ENCODE measurements at regions not wholly inside any gene's neighbourhood (a gene's known extent, or its start where the extent isn't known, plus 50 kb on each side); places are given as distances from the start of the nearest gene placed in this dataset.

DNA sequence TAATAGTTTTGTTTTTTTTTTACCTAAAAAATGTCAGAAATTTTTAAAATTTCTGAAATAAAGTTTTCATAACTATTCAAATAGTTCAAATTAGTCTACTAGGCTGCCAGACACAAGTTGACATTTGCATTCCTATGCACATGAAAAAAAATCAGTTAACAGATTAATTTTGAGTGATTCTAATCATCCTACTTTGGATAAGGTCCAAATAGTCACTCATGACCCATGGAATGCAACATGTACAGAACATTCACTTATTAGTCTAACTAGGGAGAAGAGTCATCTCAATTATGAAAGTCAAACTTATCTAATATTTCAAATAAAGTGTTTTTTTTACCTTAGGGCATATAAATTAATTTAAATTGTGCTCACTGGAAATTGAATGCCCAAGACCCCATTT lies 390.2 kb downstream of the EPM2A start:
- CTCF ChIA-PET = no interaction called here
- H3K36me3 ChIP-seq (ENCODE audit: control insufficient read depth, insufficient read depth, low read length) = no peaks in the 10 kb centered on the region
- no peak for TF ChIP-seq TCF7L2 (IDR thresholded peaks at IDR 0.05; ENCODE audit: low read depth, low read length)
- no peak for TF ChIP-seq POLR2AphosphoS5 (IDR thresholded peaks at IDR 0.05; ENCODE audit: low read depth, low read length)
- TF ChIP-seq CTCF (IDR thresholded peaks at IDR 0.05) = no peak
- no peak for TF ChIP-seq REST (IDR thresholded peaks at IDR 0.05; ENCODE audit: insufficient read depth in 1 of 2, low read depth in 2 of 2, low read length in 1 of 2)
- TF ChIP-seq SIN3A (IDR thresholded peaks at IDR 0.05; ENCODE audit: borderline replicate concordance, insufficient read depth, low read depth, low read length) = no peak
- intact Hi-C loops (cut with micrococcal nuclease; ENCODE audit: unreplicated experiment) (loop anchor here (10.0 kb wide), 1 partner anchor 290 kb away; no protein-coding TSS in a partner anchor), in situ Hi-C loops (cut with HindIII; ENCODE audit: low pct_unique_long_range_greater_than_20kb, low sequenced_read_pairs) (no loop called here)
- BruUV-seq (replicated peaks) = no TSS peak
- POLR2A ChIA-PET = no interaction called here
- no peaks in the 10 kb centered on the region for H3K9me3 ChIP-seq (ENCODE audit: control insufficient read depth, insufficient read depth, low read depth, low read length)
- no peaks in the 10 kb centered on the region for H3K4me1 ChIP-seq (ENCODE audit: control insufficient read depth, insufficient read depth, low read length)
- no peaks in the 10 kb centered on the region for H3K27me3 ChIP-seq (ENCODE audit: control insufficient read depth, insufficient read depth, low read length)
- no peak overlapping the region for H3K27ac ChIP-seq (ENCODE audit: low read length)
- ATAC-seq = no peak
- no peak for DNase-seq (ENCODE audit: low read depth, low spot score)
- H3K4me3 ChIP-seq (ENCODE audit: low read depth in 2 of 2, low read length in 2 of 2) = no peak overlapping the region

- no peak for ATAC-seq
- no peaks in the 10 kb centered on the region for H3K9me3 ChIP-seq (ENCODE audit: control insufficient read depth, insufficient read depth, low read depth, low read length)
- in situ Hi-C loops (cut with HindIII; ENCODE audit: low pct_unique_long_range_greater_than_20kb, low sequenced_read_pairs) (no loop called here), intact Hi-C loops (cut with micrococcal nuclease; ENCODE audit: unreplicated experiment) (loop anchor here (10.0 kb wide), 1 partner anchor 288 kb away; no protein-coding TSS in a partner anchor)
- H3K4me3 ChIP-seq (ENCODE audit: low read depth in 2 of 2, low read length in 2 of 2) = no peak overlapping the region
- H3K4me1 ChIP-seq (ENCODE audit: control insufficient read depth, insufficient read depth, low read length) = no peaks in the 10 kb centered on the region
- ChIA-PET CTCF (no interaction called here), POLR2A (no interaction called here)
- no peak overlapping the region for H3K27ac ChIP-seq (ENCODE audit: low read length)
- H3K36me3 ChIP-seq (ENCODE audit: control insufficient read depth, insufficient read depth, low read length) = no peaks in the 10 kb centered on the region
- no peak for TF ChIP-seq TCF7L2 (IDR thresholded peaks at IDR 0.05; ENCODE audit: low read depth, low read length)
- TF ChIP-seq REST (IDR thresholded peaks at IDR 0.05; ENCODE audit: insufficient read depth in 1 of 2, low read depth in 2 of 2, low read length in 1 of 2) = no peak
- TF ChIP-seq SIN3A (IDR thresholded peaks at IDR 0.05; ENCODE audit: borderline replicate concordance, insufficient read depth, low read depth, low read length) = no peak
- DNase-seq (ENCODE audit: low read depth, low spot score) = no peak
- BruUV-seq (replicated peaks) = no TSS peak
- H3K27me3 ChIP-seq (ENCODE audit: control insufficient read depth, insufficient read depth, low read length) = no peaks in the 10 kb centered on the region
Observed at GRCh38 chr6:145347216-145347615, 388.1 kb downstream of the EPM2A start.
